T-helper 1 cell treated with Interleukin-12 subunit alpha and Interleukin-12 subunit beta and Interleukin-4 antibody, amounts not matched to agents 30 ng/mL and 1 ng/mL, for 36 hours (primary cell): ENCODE measurements at regions not wholly inside any gene's neighbourhood (a gene's known extent, or its start where the extent isn't known, plus 50 kb on each side); places are given as distances from the start of the nearest gene placed in this dataset.
"Not testable (repeated sequence)": the region's sequence is repeated elsewhere in the genome, so short reads cannot be mapped to it uniquely, and the experiment has no call there.

Experiments
- intact Hi-C: fragments of 100-400 bp; cut with micrococcal nuclease; formaldehyde crosslinking; loops from one replicate; pipeline ENCODE4 v1.15.1; 2024

DNA sequence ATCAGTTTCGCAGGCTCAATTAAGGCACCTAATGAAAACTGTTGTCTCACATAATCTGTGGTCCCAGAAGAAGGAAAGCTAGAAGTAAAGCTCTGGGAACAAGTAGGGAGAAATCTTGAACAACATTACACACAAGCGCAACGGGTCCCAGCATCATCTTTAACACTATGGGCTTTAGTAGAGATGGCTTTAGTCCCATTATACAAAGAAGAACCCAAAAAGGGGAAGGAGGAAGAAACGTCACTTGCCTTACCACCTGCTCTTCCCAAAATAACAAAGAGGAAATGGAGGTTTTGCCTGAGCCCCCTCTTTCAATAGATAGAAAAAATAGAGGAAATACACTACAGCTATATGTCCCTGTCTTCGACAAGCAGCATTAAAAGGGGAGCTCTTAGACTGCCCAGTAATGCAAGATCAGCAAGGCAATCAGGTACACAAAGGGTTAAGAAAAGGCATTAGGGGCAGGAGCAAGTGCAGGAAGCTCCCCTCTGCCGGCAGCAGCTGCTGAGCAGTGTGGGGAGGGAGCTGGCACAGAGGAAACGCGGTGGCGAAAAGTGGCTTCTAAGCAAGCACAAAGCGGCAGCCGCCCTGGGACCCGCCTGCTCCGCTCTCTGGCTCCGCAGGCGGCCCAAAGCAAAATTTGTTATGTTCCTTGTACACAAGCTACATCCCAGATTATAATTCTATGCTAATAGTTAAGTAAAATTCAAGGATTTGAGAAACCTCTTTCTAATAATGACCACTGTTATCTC, 1218.8 kb downstream of the TMEM121 start:
- intact Hi-C loops, result not testable (repeated sequence)

DNA sequence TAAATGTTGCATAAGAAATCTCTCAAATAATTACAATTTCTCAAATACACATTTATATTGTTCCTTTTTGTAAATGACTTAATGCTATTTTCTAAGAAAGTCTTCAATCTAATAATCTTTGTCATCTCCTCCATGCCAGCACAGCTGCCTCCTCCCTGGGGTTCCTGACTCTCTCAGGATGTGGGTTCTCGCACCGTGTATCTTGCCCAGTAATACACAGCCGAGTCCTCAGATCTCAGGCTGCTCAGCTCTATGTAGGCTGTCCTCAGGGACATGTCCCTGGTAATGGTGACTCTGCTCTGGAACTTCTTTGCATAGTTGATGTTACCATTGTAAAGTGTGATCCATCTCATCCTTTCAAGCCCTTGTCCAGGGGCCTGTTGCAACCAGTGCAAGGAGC, 1223.7 kb downstream of the TMEM121 start:
- intact Hi-C loops, result not testable (repeated sequence)

- intact Hi-C loops, result not testable (repeated sequence)
Measured at GRCh38 chr14:106753751-106754150, 1227.4 kb downstream of the TMEM121 start.

DNA sequence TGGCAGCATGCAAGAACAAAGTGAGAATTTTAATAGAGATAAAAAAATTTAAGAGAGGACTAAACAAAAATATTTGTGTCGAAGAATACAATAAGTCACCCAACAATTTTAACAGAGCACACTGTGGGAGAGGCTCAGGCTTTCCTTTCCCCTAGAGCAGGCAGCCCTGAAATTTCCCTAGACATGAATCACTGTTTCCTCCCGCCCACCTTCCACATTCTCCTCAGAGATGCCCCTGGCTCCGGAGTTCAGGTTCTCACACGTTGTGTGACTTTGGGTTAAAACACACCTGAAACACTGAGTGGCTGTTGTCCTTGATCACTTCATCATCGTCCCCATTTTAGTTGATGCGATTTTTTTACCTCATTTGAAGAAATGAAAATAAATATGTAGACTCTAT, 1231.1 kb downstream of the TMEM121 start:
- intact Hi-C loops, result not testable (repeated sequence)

- intact Hi-C loops, result not testable (repeated sequence)
Measured at GRCh38 chr14:106761886-106762816, 1235.8 kb downstream of the TMEM121 start.

- intact Hi-C loops, result not testable (repeated sequence)
Measured at GRCh38 chr14:106764968-106765369, 1238.6 kb downstream of the TMEM121 start.

DNA sequence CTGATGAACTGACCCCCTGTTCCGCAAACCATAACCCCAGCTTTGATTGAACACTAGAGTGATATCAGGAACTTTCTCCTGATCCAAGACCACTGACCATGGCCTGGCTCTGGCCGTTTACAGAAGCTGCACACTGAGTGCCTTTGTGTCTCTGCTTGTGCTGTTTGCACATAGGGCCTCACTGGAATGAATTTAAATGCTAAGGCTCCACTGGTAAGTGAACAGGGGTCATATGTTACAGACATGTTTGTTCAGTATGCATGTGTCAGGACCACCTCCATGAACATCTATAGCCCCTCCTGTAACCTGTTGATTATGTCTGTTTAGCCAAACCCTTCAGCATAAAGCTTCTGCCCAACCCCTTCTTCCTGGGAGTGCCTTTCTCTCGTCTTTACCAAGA, 1239.8 kb downstream of the TMEM121 start:
- intact Hi-C loops, result no loop called here

DNA sequence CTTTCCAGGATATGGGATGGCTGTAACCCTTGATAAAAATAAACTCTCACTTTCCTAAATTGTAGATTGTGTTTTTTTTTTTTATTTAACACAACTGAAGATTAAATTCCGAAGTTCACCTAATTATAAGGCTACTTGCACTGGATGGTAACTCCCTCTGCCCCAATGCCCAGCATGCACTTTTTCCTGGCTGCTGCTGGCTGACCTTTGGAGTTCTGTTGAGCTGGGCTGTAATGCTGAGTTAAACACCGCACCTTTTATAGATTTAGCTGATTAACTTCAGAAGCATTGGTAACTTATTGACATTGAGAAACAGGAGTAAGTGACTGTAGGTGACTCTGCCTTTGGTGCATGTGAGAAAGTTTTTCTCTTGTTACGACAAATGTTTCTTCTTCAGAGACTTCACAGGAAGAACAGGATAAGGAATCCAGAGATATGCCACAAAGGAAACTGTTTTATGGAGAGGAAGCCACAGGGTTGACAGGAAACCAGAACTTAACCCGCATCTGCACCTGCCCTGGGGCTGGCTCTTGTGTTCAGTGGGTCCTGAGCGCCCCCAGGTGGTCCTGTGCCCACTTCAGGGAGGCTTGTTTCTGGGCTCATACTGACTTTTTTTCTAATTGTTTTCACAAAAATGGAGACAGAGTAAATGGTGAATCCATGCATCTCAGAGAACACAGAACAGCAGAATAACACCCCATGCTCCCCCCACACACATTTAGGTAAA, 1240.3 kb downstream of the TMEM121 start:
- intact Hi-C loops, result not testable (repeated sequence)

- intact Hi-C loops, result not testable (repeated sequence)
Measured at GRCh38 chr14:106768230-106768629, 1241.8 kb downstream of the TMEM121 start.

DNA sequence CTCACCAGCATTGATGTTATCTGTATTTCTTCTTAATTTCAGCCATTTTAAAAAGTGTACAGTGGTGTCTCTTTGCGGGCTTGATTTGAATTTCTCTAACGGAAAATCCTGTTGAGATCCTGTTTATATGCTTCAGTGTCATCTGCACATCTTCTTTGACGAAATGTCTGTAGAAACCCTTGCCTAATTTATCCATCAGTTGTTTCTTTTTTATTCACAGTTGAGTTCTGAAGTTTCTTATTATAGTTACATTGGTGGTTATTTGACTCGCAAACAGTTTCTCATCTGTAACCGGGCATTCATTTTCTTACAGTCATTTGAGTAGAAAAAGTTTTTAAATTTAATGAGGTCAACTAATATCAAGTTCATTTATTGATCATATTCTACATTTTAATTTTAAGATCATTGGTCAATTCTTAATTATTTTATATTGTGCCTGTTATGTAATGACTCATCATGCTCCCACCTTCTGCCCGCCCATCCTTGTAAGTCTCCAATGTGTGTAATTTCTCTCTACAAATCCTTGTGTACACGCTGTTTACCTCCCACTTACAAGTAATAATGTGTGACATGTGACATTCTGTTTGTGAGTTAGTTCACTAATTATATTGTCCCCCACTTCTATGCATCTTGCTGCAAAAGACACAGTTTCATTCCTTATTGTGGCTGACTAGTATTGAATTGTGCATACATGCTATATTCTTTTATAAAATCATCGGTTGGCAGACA, 1242.8 kb downstream of the TMEM121 start:
- intact Hi-C loops, result not testable (repeated sequence)

DNA sequence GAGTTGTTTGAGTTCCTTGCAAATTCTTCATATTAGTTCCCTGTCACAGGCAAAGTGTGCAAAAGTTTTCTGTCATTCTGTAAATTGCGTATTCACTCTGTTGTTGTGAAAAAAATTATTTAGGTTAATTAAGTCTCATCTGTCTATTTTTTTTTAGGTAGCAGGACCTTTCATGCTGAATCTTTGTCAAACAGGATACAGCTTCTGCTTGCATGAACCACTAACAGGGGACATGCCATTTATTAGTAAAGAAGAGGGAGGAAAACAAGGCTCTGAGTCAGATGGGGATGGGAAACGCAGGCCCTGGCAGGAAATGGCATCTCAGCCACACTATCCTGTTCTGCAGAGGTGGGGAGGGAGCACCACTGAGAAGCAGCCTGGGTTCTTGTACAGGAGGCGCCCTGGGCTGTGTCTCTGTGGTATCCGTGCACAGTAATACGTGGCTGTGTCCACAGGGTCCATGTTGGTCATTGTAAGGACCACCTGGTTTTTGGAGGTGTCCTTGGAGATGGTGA, 1243.8 kb downstream of the TMEM121 start:
- intact Hi-C loops, result not testable (repeated sequence)

DNA sequence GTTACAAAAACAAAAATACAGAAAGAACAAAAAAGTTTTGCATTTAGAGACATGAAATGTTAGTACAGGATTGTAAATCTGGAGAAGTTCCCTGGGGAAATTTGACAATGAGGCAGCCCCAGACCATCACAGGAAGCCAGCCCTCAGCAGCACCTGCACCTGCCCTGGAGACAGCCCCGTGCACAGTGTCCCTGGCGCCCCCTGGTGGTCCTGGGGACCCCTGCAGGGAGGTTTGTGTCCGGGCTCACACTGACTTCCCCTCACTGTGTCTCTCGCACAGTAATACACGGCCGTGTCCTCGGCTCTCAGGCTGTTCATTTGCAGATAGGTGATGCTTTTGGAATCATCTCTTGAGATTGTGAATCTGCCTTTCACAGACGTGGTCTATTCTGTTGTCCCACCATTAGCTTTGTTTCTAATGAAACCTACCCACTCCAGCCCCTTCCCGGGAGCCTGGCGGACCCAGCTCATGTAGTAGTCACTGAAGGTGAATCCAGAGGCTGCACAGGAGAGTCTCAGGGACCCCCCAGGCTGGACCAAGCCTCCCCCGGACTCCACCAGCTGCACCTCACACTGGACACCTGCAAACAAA, 1248.6 kb downstream of the TMEM121 start:
- intact Hi-C loops, result not testable (repeated sequence)

- intact Hi-C loops, result no loop called here
Measured at GRCh38 chr14:106776395-106776983, 1250.1 kb downstream of the TMEM121 start.

DNA sequence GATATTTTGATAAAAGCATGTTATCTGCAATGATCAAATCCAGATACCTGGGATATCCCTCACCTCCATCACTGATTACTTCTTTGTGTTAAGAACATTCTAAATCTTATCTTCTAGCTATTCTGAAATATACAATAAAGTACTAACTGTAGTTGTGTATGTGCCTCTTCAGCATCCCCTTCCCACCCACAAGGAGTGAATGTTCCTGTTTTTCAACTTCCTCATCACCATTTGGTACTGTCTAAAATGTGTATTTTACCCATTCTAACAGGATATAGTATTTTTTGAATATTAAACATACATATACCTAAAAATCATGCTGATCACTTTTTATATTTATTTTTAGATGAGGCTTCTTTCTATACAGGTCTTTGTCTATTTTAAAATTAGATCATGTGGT, 1252.6 kb downstream of the TMEM121 start:
- intact Hi-C loops, result no loop called here

DNA sequence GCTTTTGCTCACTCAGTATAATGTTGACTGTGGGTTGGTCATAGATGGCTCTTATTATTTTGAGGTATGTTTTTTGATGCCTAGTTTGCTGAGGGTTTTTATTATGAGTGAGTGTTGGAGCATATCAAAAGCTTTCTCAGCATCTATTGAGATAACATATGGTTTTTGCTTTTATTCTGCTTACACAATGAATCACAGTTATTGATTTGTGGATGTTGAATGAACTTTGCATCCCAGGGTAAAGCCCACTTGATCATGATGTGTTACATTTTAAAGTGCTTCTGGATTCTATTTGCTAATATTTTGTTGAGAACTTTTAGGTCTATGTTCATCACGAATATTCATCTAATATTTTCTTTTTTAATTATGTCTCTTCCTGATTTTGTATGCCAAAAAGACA, 1260.3 kb downstream of the TMEM121 start:
- intact Hi-C loops, result no loop called here

DNA sequence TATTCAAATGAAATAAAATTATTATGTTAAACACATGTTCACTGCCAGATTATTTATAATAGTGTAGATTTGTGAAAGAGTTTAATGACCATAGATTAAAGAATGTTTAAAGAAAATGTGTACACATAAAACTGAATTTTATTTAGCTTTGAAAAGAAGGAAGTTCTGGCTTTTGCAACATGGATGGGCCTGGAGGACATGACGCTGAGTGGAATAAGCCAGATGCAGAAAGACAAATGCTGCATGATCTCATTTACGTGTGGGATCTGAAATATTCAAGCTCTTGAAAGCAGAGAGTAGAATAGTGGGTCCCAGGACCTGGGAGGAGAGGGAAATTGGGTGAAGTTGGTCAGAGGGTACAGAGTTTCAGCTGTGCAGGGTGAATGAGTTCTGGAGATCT, 1261.2 kb downstream of the TMEM121 start:
- intact Hi-C loops, result no loop called here

DNA sequence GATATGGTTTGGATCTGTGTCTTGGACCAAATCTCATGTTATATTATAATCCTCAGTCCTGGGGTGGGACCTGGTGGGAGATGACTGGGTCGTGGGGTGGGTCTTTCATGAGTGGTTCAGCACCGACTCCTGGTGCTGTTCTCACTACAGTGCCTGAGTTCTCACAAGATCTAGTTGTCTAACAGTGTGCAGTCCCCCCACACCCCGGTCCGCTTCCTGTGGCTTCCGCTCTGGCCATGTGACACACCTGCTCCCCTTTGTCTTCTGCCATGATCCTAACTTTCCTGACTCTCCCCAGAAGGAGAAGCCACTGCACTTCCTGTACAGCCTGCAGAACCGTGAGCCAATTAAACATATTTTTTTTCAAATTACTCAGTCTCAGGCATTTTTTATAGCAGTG, 1262.2 kb downstream of the TMEM121 start:
- intact Hi-C loops, result no loop called here

DNA sequence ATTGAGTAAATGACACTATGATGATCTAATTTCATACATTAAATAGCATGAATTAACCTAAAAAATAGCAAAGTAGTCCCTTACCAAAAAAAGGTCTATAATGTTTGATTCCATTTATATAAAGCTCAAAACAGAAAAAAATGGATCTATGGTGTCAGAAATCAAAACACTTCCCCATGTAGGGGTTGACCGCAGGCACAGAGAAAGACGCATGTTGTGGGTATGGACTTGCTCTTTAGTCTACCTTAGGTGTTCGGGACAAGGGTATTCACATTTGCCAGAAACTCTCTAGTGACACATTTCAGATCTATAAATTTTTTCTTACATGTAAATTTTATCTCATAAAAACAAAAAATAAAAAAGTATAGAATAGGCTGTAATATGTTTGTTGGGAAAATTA, 1262.9 kb downstream of the TMEM121 start:
- intact Hi-C loops, result no loop called here

GRCh38 chr14:106790189-106791036, 1264.0 kb downstream of the TMEM121 start:
- intact Hi-C loops, result no loop called here
